Parathyroid adenoma (tissue), 2 donors: ENCODE measurements at regions not wholly inside any gene's neighbourhood (a gene's known extent, or its start where the extent isn't known, plus 50 kb on each side); places are given as distances from the start of the nearest gene placed in this dataset.

Experiments used
- H2AFZ ChIP-seq: fragments of 300-600 bp; sonication (generic); one replicate; pipeline ENCODE4 v1.7.0; 2017; ENCODE audit warnings: antibody characterized with exemption, mild to moderate bottlenecking
- H3K27ac ChIP-seq: fragments of 300-600 bp; sonication (generic); one replicate; pipeline ENCODE4 v1.7.0; 2017
- H3K27me3 ChIP-seq: fragments of 300-600 bp; sonication (generic); one replicate; pipeline ENCODE4 v1.7.0; 2017; ENCODE audit warnings: low read length; ENCODE audit not compliant: control insufficient read depth, insufficient read depth
- H3K36me3 ChIP-seq: fragments of 300-600 bp; sonication (generic); one replicate; pipeline ENCODE4 v1.7.0; 2017; ENCODE audit warnings: low read length; ENCODE audit not compliant: control insufficient read depth, insufficient read depth
- H3K4me1 ChIP-seq: fragments of 300-600 bp; sonication (generic); one replicate; pipeline ENCODE4 v1.7.0; 2017; ENCODE audit warnings: control low read depth
- H3K4me2 ChIP-seq: fragments of 300-600 bp; sonication (generic); one replicate; pipeline ENCODE4 v1.7.0; 2017; ENCODE audit warnings: low read length
- H3K4me3 ChIP-seq: fragments of 300-600 bp; sonication (generic); one replicate; pipeline ENCODE4 v1.7.0; 2017; ENCODE audit warnings: low read depth, low read length
- H3K79me2 ChIP-seq: fragments of 300-600 bp; sonication (generic); one replicate; pipeline ENCODE4 v1.7.0; 2017; ENCODE audit warnings: control low read depth
- H3K9ac ChIP-seq: fragments of 300-600 bp; sonication (generic); one replicate; pipeline ENCODE4 v1.7.0; 2017; ENCODE audit warnings: mild to moderate bottlenecking
- H3K9me3 ChIP-seq: fragments of 300-600 bp; sonication (generic); one replicate; pipeline ENCODE4 v1.7.0; 2017; ENCODE audit warnings: low read length; ENCODE audit not compliant: control insufficient read depth
- TF ChIP-seq, protein P1 (sequence below): fragments of 300-600 bp; sonication (generic); IDR thresholded peaks from one replicate; pipeline ENCODE4 v1.7.0; 2017; ENCODE audit warnings: antibody characterized with exemption, mild to moderate bottlenecking
- donor health status: primary hyperparathyroidism.

DNA sequence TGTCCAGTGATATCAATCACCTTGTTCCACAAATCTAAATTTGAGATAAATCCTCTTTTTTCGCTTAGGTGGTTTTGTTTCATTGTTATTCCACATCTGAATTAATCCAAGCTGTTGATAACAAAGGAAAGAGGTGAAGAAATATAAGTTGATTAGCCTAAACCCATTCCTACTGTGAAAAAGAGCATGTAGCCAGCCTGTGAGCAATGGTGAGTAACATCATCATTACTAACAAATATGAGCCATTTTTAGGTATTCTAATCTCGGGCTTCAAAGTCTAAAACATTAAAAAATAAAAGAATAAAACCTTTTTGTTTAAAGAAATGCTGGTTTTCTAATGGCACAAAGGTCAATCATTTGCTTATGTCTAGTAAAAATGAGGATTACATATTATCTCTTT lies 52.1 kb upstream of the P3H2 start:
- no peaks in the 10 kb centered on the region for H3K36me3 ChIP-seq
- no peak overlapping the region for H3K4me3 ChIP-seq
- H3K9ac ChIP-seq: no peak overlapping the region
- no peaks in the 10 kb centered on the region for H3K9me3 ChIP-seq
- no peak overlapping the region for H3K4me2 ChIP-seq
- no peak overlapping the region for H3K27ac ChIP-seq
- no peaks in the 10 kb centered on the region for H3K4me1 ChIP-seq
- TF ChIP-seq, protein P1, sequence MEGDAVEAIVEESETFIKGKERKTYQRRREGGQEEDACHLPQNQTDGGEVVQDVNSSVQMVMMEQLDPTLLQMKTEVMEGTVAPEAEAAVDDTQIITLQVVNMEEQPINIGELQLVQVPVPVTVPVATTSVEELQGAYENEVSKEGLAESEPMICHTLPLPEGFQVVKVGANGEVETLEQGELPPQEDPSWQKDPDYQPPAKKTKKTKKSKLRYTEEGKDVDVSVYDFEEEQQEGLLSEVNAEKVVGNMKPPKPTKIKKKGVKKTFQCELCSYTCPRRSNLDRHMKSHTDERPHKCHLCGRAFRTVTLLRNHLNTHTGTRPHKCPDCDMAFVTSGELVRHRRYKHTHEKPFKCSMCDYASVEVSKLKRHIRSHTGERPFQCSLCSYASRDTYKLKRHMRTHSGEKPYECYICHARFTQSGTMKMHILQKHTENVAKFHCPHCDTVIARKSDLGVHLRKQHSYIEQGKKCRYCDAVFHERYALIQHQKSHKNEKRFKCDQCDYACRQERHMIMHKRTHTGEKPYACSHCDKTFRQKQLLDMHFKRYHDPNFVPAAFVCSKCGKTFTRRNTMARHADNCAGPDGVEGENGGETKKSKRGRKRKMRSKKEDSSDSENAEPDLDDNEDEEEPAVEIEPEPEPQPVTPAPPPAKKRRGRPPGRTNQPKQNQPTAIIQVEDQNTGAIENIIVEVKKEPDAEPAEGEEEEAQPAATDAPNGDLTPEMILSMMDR: no peak
- H3K79me2 ChIP-seq: no peaks in the 10 kb centered on the region
- no peak overlapping the region for H2AFZ ChIP-seq
- no peaks in the 10 kb centered on the region for H3K27me3 ChIP-seq
